Astrocyte (in vitro differentiated cells and primary cell): ENCODE measurements at regions not wholly inside any gene's neighbourhood (a gene's known extent, or its start where the extent isn't known, plus 50 kb on each side); places are given as distances from the start of the nearest gene placed in this dataset.

Source experiments
- DNase-seq: peaks from one replicate; pipeline ENCODE4 v3.0.0-alpha.2; 2010; ENCODE audit warnings: low read depth
- FAIRE-seq: peaks from 2 replicates; lab custom pipeline; 2011; peaks lifted over from hg19 to GRCh38; lab: Jason Lieb, UNC
- H2AFZ ChIP-seq: 2 replicates; pipeline ENCODE4 v1.6.0; 2012; ENCODE audit warnings: low read depth, low read length, inconsistent platforms
- H3K27ac ChIP-seq: 2 replicates; pipeline ENCODE4 v1.5.1; 2011; ENCODE audit warnings: low read depth, low read length, inconsistent platforms
- H3K27me3 ChIP-seq: 2 replicates; pipeline ENCODE4 v1.6.0; 2011; ENCODE audit warnings: low read length, inconsistent platforms; ENCODE audit not compliant: insufficient read depth
- H3K36me3 ChIP-seq: 2 replicates; pipeline ENCODE4 v1.5.1; 2011; ENCODE audit warnings: low read length, inconsistent platforms; ENCODE audit not compliant: insufficient read depth
- H3K4me1 ChIP-seq: 2 replicates; pipeline ENCODE4 v1.5.1; 2011; ENCODE audit warnings: low read length, inconsistent platforms; ENCODE audit not compliant: insufficient read depth
- H3K4me2 ChIP-seq: 2 replicates; pipeline ENCODE4 v1.6.0; 2012; ENCODE audit warnings: low read length, inconsistent platforms
- H3K4me3 ChIP-seq: 2 replicates; pipeline ENCODE4 v1.5.1; 2011; ENCODE audit warnings: low read depth, mild to moderate bottlenecking, low read length, inconsistent platforms; ENCODE audit not compliant: insufficient read depth
- H3K79me2 ChIP-seq: 2 replicates; pipeline ENCODE4 v1.6.0; 2012; ENCODE audit warnings: mild to moderate bottlenecking, low read length, inconsistent platforms; ENCODE audit not compliant: insufficient read depth
- H3K9ac ChIP-seq: 2 replicates; pipeline ENCODE4 v1.6.0; 2012; ENCODE audit warnings: mild to moderate bottlenecking, low read length, inconsistent platforms
- H3K9me3 ChIP-seq: 2 replicates; pipeline ENCODE4 v1.5.1; 2012; ENCODE audit warnings: low read depth, mild to moderate bottlenecking, low read length, inconsistent platforms; ENCODE audit not compliant: insufficient read depth
- H4K20me1 ChIP-seq: 2 replicates; pipeline ENCODE4 v1.6.0; 2012; ENCODE audit warnings: low read length, inconsistent platforms; ENCODE audit not compliant: insufficient read depth
- H3K27ac Mint-ChIP-seq: one replicate; pipeline ENCODE4 v1.8.0; 2021; ENCODE audit warnings: mild to moderate bottlenecking, mixed read lengths; ENCODE audit not compliant: unreplicated experiment
- H3K27me3 Mint-ChIP-seq: one replicate; pipeline ENCODE4 v1.8.0; 2021; ENCODE audit warnings: low read depth, mixed read lengths; ENCODE audit not compliant: unreplicated experiment
- H3K36me3 Mint-ChIP-seq: one replicate; pipeline ENCODE4 v1.8.0; 2021; ENCODE audit warnings: low read depth, mixed read lengths; ENCODE audit not compliant: unreplicated experiment
- H3K4me1 Mint-ChIP-seq: one replicate; pipeline ENCODE4 v1.8.0; 2021; ENCODE audit warnings: low read depth, mixed read lengths; ENCODE audit not compliant: unreplicated experiment
- H3K4me3 Mint-ChIP-seq: one replicate; pipeline ENCODE4 v1.8.0; 2021; ENCODE audit warnings: mild to moderate bottlenecking, moderate library complexity, mixed read lengths; ENCODE audit not compliant: unreplicated experiment
- H3K9me3 Mint-ChIP-seq: one replicate; pipeline ENCODE4 v1.8.0; 2021; ENCODE audit warnings: mild to moderate bottlenecking, mixed read lengths; ENCODE audit not compliant: unreplicated experiment
- EZH2 ChIP-seq: IDR thresholded peaks from 2 replicates; pipeline ENCODE4 v1.6.1; 2012; ENCODE audit warnings: mild to moderate bottlenecking, low read length, inconsistent platforms; ENCODE audit not compliant: insufficient read depth
- TF ChIP-seq, protein P1 (sequence below): IDR thresholded peaks from 2 replicates; pipeline ENCODE4 v1.5.1; 2011; ENCODE audit warnings: low read depth, mild to moderate bottlenecking, inconsistent platforms, low read length, moderate library complexity; ENCODE audit not compliant: insufficient read depth

DNA sequence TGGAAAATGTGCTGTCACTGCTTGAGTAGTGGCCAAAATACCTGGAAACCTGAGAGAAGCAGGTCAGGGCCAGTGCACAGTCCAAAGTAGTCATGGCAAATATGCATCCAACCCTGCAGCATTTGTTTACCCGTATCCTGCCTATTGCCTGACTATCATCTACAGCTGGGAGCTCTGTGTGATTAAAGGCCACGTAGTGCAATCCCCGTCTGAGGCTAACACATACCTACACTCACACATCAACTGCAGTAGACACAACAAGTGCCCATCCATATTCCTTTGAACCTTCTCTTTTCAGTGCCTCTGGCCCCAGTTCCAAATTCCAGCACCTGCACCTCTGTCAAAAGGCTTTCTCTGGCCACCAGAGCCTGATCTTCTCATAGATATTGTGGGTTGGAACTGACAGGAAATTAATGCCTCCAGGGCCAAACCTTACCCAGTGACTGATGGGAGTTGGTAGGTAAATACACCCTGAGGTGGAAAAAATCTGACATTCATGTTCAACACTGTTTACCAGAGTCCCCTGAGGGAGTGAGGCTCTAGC, 383.0 kb downstream of the SETD4 start:
- H3K9me3 Mint-ChIP-seq = no peaks in the 10 kb centered on the region

DNA sequence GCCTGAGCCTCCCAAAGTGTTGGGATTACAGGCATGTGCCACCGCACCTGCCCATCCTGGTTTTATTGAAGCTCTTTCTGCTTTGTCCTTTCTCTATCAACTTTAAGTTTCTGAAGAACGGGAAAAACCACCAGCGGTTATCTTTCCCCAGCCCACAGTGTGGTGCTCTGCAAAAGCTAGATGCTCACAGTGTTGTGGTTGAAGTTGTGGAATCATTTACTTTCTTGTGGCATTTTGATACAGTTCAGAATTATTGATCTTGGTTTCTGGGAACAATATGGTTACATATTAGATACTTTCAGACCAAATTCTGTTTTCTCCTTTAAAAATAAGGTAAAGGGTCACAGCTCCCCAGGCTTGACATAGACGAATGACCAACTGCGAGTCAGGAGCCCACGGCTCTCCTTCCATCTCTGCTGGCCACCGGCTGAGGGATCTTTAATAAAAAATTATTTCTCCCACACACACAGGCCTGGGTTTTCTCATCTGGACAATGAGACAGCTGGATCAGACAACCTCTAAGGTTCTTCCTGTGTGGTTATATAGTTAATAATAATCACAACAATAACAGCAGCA, 385.3 kb downstream of the SETD4 start:
- no peak overlapping the region for H3K4me2 ChIP-seq
- no peak overlapping the region for H3K27ac ChIP-seq
- no peak for FAIRE-seq
- no peak overlapping the region for H3K4me3 ChIP-seq
- no peaks in the 10 kb centered on the region for H3K27me3 ChIP-seq
- no peaks in the 10 kb centered on the region for H3K79me2 ChIP-seq
- H3K9ac ChIP-seq = no peak overlapping the region
- no peak overlapping the region for H2AFZ ChIP-seq
- Mint-ChIP-seq H3K36me3 (no peaks in the 10 kb centered on the region), H3K4me3 (no peak overlapping the region), H3K9me3 (no peaks in the 10 kb centered on the region), H3K27me3 (peaks cover 6% of the 10 kb centered on the region), H3K4me1 (no peaks in the 10 kb centered on the region), H3K27ac (no peak overlapping the region)
- H3K9me3 ChIP-seq = no peaks in the 10 kb centered on the region
- no peaks in the 10 kb centered on the region for H3K4me1 ChIP-seq
- no peaks in the 10 kb centered on the region for H4K20me1 ChIP-seq
- no peak for DNase-seq
- H3K36me3 ChIP-seq = no peaks in the 10 kb centered on the region
- no peak for TF ChIP-seq EZH2

More for the DNA sequence above, 383.0 kb downstream of the SETD4 start:
- Histone ChIP-seq H3K9ac (no peak overlapping the region), H3K4me3 (no peak overlapping the region), H3K79me2 (no peaks in the 10 kb centered on the region), H3K4me1 (no peaks in the 10 kb centered on the region), H3K27me3 (no peaks in the 10 kb centered on the region), H3K9me3 (no peaks in the 10 kb centered on the region), H3K36me3 (no peaks in the 10 kb centered on the region), H2AFZ (no peak overlapping the region), H3K4me2 (no peak overlapping the region), H3K27ac (no peak overlapping the region), H4K20me1 (no peaks in the 10 kb centered on the region)
- Mint-ChIP-seq H3K36me3 (no peaks in the 10 kb centered on the region), H3K4me1 (no peaks in the 10 kb centered on the region), H3K27me3 (peaks cover 4% of the 10 kb centered on the region), H3K27ac (no peak overlapping the region), H3K4me3 (no peak overlapping the region)
- no peak for DNase-seq
- no peak for FAIRE-seq
- TF ChIP-seq, protein P1, sequence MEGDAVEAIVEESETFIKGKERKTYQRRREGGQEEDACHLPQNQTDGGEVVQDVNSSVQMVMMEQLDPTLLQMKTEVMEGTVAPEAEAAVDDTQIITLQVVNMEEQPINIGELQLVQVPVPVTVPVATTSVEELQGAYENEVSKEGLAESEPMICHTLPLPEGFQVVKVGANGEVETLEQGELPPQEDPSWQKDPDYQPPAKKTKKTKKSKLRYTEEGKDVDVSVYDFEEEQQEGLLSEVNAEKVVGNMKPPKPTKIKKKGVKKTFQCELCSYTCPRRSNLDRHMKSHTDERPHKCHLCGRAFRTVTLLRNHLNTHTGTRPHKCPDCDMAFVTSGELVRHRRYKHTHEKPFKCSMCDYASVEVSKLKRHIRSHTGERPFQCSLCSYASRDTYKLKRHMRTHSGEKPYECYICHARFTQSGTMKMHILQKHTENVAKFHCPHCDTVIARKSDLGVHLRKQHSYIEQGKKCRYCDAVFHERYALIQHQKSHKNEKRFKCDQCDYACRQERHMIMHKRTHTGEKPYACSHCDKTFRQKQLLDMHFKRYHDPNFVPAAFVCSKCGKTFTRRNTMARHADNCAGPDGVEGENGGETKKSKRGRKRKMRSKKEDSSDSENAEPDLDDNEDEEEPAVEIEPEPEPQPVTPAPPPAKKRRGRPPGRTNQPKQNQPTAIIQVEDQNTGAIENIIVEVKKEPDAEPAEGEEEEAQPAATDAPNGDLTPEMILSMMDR = no peak
- no peak for TF ChIP-seq EZH2

DNA sequence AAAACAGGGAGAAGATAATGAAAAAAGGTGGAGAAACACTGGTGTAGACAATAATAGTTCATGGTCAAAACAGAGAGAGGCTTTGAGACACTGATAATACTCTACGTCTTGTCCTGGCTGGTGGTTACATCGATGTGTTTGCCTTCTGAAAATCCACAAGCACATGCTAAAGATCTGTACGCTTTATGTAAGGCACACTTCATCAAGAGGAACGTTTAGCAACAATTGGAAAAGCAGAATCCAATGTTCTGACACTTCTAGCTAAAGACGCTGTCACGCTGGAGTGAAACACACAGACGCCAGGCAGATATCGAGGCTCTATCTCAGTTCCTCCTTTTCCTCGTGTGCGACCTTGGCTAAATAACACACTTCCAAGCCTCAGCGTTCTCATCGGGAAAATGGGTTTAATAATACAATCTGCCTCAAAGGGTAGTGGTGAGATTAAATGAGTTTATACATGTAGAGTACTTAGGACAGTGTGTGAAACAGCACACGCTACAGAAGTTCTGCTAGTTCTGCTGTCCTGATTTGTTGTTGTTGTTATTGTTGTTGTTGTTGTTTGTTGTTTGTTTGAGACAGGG, 386.1 kb downstream of the SETD4 start:
- Mint-ChIP-seq H3K4me3 (no peak overlapping the region), H3K4me1 (no peaks in the 10 kb centered on the region), H3K27ac (no peak overlapping the region), H3K27me3 (peaks cover 2% of the 10 kb centered on the region), H3K36me3 (no peaks in the 10 kb centered on the region), H3K9me3 (no peaks in the 10 kb centered on the region)
- H3K27ac ChIP-seq = no peak overlapping the region
- no peak for FAIRE-seq
- H2AFZ ChIP-seq = no peak overlapping the region
- H3K27me3 ChIP-seq = no peaks in the 10 kb centered on the region
- H3K79me2 ChIP-seq = no peaks in the 10 kb centered on the region
- no peak overlapping the region for H3K4me2 ChIP-seq
- no peaks in the 10 kb centered on the region for H3K9me3 ChIP-seq
- DNase-seq = no peak
- no peaks in the 10 kb centered on the region for H4K20me1 ChIP-seq
- H3K36me3 ChIP-seq = no peaks in the 10 kb centered on the region
- H3K9ac ChIP-seq = no peak overlapping the region
- TF ChIP-seq EZH2 = no peak
- TF ChIP-seq, protein P1 = no peak
- no peaks in the 10 kb centered on the region for H3K4me1 ChIP-seq
- H3K4me3 ChIP-seq = no peak overlapping the region
